ENCODE measurements at regions not wholly inside any gene's neighbourhood (a gene's known extent, or its start where the extent isn't known, plus 50 kb on each side); places are given as distances from the start of the nearest gene placed in this dataset.

GRCh38 chr6:48476257-48476656 lies 365.3 kb upstream of the PTCHD4 start:
- DNase-seq: no peak

DNA sequence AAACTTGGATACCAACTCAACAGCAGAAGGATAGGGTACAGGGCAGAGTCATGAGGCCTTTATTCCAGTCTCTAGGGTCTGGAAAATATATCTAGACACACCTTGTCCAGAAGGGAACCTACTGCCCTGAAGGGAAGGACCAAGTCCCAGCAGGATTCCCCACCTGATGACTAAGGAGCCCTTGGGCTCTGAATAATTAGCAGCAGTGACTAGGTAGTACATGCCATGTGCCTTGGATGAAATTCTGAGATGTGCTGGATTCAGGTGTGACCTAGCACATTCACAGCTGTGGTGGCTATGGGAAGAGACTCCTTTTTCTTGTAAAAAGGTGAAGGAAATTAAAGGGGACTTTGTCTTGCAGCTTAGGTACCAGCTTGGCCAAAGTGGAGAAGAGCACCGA lies 364.3 kb upstream of the PTCHD4 start:
- no peak for DNase-seq

DNA sequence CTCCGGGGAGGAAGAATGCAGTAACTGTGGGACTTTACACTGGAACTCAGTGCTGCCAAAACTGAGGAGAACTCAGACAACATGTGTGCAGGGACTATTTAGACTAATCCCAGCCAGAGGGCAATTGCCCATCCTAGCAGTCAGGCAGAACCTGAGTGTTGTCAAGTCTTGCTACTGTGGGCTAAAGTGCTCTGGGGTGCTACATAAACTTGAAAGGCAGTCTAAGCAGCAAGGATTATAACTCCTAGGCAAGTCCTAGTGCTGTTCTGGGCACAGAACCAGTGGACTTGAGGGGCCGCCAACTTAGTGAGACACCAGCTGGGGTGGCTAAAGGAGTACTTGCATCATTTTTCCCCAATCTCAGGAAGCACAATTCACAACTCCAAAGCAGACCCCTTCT lies 363.8 kb upstream of the PTCHD4 start:
- DNase-seq: no peak

DNA sequence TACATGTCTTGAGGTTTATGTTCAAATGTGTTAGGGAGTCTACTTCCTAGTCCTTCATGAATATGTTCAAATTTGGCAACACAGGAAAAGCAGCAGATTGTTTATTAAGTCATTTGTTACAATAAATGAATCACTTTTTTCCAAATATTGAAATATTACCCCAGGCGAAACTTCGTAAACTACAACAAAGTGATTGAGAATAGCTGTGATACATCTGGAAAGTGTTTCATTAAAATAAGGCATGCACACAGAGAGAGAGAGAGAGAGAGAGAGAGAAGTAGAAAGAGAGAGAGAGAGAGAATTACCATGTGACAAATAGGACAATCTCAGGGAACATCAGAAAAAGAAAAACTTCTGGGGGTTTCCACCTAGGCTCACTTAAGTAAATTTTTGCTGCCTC lies 363.1 kb upstream of the PTCHD4 start:
- DNase-seq: no peak

DNA sequence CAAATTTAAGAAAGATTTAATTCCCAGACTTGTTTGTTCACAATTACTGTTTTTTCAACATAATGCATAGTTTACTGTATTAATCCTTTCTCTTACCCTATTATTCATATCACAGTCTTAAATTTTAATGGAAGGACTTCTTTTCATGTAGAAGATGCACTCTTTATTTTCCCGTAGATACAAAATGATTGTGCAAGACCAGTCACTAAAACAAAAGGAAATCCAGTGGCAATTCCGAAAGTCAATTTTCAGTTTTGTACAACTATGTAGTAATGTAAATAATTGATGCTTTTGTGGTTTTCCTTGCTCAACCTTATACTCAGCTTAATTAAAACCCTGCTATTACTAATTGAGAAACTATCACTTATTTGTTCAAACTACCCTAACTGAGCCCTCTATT lies 361.5 kb upstream of the PTCHD4 start:
- no peak for DNase-seq

DNA sequence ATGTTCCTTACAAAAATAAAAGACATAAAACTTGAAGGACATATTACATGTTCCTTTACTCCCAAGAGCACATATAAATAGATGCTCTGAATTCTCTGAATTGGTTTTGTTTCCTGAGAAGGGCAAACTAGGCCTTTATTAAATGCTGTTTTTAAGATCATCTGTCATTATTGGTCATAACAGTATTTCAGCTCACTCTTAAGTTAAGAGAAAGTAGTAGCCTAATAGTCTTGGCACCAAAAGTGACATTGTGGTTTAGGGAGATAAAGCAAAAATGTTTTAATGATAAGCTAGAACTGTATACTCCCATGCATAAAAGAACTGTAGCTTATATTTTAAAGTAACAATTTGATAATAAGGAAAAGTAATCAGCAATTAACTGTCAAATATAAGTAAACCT lies 361.1 kb upstream of the PTCHD4 start:
- DNase-seq: no peak

DNA sequence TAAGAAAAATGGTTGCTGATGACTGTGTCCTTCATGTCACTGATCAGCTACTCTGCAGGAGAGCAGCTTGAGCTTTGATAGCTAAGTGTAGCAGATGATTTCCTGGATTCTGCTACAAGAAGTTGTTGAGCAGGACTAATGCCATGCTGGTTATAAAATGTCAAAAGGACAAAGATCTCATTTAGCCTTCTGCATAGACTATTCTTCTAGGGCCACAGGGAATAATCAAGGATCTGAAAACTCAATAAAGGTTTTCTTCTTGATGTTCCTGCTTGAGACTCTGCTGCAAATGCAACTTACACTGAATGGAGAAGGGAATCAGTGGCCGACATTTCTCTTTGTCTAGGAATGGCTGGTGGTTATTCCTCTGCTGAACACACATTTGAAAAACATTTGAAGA lies 360.3 kb upstream of the PTCHD4 start:
- DNase-seq: no peak

- DNase-seq: no peak
These were observed 338.0 kb upstream of the PTCHD4 start for GRCh38 chr6:48449002-48449401.

GRCh38 chr6:48447251-48447650 lies 336.3 kb upstream of the PTCHD4 start:
- DNase-seq: no peak

DNA sequence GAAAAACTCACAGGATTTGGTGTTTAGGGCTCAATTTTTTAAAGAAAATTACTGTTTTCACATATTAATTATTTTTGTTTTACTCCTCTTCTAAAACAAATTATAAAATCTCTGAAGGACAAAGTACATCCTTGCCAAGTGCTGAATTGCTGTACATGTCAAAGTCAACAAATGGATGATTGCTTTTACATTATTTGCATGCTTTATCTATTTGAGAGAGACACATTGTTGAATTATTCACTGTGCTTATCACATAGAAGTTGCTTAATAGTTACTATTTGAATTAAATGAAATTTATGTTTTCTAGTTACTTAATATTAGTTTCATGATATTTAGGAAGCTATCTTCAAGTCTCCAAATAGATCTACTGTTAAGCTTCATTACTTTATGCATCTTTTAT lies 318.6 kb upstream of the PTCHD4 start:
- no peak for DNase-seq

DNA sequence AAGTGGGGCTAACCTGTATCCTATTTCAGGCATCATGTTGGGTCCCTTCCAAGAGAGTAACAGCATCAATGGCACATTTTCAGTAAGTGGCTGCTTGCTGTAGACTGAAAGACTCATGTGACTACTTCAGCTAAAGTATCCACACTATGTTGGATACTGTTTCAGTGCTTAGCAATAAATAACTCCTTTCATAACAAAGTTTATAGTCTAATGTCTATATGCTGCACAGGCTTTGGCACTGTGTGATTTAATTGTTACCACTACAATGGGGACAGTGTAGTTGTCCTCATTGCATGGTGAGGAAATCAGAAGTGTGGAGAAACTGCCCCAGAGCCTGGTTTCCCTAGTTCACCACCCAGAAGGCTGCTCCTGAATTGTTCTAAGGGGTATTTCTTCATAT lies 318.0 kb upstream of the PTCHD4 start:
- DNase-seq: peak; percentile 12

DNA sequence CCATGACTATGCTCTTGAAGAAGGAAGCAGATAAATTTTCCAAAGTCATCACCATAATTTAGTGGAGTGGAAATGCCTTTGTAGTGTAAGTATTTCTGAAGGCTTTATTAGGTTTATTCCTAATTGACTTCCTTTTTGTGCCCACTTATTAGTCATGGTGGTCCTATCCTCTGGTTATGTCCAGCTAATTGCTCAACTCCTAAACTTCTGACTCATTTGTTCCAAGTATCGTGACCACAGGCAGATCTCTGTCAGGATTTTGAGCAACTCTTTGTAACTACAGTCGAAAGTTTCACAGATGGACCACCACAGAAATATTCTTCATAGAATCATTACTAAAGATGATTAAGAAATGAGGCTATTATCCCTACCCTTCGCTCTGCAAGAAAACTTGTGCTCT lies 315.6 kb upstream of the PTCHD4 start:
- DNase-seq: peak; percentile 87

DNA sequence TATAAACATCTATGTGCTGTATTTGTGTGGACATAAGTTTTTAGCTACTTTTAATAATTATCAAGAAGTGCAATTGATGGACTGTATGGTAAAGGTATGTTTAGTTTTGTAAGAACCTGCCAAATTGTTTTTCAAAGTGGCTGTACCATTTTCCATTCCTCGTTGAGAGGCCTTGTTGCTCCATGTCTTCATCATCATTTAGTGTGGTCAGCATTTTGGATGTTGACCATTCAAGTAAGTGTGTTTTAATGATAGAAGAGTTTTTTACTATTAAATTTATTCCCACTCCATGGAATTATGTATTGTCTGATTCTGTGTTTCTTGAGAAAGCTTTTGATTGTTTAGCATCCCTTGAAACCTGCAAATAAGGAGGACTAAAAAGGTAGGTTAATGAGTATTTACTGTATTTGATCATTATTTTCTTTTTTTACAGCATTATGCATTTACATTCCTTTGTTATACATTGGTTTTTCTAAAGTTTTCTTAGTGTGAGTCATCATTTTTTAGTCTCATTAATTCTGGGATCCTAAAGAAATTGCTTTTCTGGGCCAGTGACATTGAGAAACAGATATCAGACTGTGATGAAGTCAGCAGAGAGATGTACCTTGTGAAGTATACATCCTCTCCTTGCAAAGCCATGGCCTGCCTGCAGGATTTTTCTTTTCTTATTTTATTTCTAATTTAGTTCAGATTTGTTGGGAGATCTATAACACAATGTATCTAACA lies 312.8 kb upstream of the PTCHD4 start:
- peak; percentile 51 for DNase-seq

GRCh38 chr6:48419992-48420391 lies 309.0 kb upstream of the PTCHD4 start:
- DNase-seq: no peak

GRCh38 chr6:48417927-48418326 lies 306.9 kb upstream of the PTCHD4 start:
- no peak for DNase-seq

- no peak for DNase-seq
These were observed 301.7 kb upstream of the PTCHD4 start for GRCh38 chr6:48412656-48413055.

GRCh38 chr6:48404927-48405326 lies 293.9 kb upstream of the PTCHD4 start:
- no peak for DNase-seq

DNA sequence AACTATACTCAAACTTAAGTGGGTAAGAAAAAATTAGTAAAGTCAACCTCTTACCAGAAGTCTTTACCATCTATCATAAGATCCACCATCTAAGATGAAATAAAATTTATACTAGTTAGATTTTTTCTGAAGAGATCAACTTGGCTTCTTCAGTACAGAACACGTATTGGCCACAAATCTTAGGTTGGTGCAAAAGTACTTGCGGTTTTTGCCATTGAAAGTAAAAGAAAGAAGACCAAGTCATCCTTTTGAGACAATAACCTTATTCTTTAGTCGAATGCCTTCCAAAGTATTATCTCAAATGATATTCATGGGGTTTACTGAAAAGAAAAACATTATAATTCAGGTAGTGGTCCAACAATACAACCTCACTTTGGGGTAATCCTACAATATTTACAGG lies 292.6 kb upstream of the PTCHD4 start:
- DNase-seq: no peak

DNA sequence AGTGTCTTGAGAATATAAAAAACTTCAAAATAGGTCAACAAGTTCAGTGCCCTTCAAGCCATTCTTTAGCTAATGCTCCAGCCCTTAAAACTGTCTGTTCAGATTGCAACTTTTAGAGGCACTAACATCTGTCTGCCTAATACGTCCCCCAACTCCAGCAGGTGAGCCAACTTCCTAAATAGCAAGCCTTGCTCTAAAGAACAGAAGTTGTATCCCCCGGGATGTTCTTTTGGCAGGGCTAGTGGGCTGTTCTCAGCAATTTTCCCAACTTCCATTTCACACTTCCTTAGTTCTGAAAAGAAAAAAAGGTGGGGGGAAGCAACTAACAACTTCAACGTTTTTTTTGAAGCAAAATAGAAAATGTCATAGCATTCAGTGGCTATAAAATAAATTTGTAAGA lies 290.0 kb upstream of the PTCHD4 start:
- DNase-seq: no peak

DNA sequence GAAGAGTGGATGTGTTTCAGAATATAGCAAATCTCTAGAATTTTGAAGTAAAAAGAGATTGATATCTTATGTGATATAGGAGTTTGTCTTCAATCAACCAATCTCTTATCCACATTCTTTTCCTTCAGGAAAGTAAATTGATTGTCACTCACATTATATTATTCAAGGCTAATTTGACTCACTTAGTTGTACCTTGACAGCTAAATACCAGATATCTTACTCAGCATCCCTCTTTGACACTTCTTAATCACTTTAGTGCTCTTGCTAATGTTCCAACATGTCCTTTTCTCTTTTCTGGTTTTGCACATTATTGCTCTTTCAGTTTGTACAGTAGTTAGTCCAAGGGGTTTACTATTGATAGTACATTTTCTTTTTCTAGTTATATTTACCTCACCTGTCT lies 286.9 kb upstream of the PTCHD4 start:
- DNase-seq: no peak

DNA sequence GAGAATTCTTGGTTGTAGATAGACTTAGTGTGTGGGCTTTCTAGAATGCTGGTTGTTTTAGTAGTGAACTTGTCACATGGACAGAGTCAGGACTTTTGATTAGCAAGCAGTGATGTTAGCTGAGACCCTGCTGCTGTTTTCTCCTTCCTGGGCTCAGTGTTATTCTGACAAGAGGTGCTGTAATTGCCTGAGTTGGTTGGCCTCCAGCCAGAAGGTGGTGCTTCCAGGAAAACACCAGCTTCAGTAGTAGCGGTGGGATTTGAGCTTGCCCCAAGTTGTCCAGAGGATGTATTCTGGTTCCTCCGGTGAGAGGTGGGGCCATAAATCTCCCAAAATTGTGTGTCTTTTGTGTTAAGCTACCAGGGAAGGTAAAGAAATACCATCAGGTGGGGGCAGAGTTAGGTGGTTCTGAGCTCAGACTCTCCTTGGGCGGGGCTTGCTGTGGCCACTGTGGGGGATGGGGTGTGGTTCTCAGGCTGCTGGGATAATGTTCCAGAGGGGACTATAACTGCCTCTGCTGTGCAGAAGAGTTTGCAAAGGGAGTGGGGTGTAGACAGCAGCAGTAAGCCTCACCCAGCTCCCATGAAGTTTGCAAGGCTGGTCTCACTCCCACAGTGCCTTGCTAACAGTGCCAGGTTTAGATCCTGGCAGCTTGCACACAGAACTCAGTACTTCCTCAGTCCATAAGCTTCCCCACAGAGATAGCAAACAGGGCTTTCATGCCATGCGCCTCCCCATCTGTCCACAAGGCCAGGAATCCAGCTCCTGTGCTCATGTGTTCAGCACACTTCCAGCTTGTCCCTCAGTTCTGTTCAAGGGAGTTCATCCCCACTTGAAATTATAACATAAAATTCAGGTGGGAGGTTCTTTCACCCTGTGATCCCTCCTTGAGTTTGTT lies 278.4 kb upstream of the PTCHD4 start:
- no peak for DNase-seq

GRCh38 chr6:48388044-48388443 lies 277.0 kb upstream of the PTCHD4 start:
- DNase-seq: no peak

DNA sequence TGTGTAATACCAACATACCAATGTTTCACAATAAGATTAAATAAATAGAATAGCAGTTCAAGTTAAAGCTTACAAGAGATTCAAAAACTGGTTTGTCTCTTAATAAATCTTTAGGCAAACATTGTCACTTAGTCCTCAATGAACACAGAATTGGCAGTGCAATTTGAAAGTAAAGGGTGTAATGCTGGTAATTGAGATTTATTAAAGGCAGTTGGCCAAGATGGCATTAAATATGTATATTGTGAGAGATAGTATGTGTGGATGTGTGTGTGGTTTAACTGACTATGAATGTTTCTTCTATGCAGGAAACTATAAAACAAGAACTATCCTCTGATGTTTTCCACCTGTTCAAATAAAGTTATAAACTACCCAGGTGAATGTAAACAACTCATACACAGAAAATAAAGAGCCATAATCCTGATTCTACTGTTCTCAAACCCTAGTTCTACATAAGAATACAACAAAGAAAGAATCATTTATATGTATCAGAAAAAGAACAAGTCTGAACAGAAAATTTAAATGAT lies 267.9 kb upstream of the PTCHD4 start:
- no peak for DNase-seq

DNA sequence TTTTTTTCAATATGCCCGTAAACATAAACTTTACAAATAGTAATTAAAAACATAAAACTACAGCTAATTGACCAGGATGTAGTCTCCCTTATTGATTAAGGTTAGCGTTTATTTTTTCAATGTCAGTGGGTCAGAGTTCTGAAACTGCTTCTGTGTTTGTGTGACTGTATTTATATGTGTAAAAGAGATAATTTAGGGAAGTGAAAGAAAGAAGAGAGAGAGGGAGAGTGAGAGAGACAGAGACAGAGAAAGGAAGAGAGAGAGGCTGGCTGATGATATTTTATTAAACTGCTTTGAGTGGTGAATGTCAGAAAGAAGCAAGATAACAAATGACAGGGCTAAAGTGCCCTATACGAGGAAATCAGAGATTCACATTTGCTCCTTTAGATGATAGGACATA lies 266.1 kb upstream of the PTCHD4 start:
- DNase-seq: no peak
